ENCODE measurements at regions not wholly inside any gene's neighbourhood (a gene's known extent, or its start where the extent isn't known, plus 50 kb on each side); places are given as distances from the start of the nearest gene placed in this dataset.

- Histone ChIP-seq H3K27me3 (peaks cover 8 to 60% of the 10 kb centered on the region in 2 donors), H3K36me3 (no peaks in the 10 kb centered on the region), H3K27ac (no peak overlapping the region), H3K9me3 (no peaks in the 10 kb centered on the region), H3K4me3 (no peak overlapping the region), H3K4me1 (no peaks in the 10 kb centered on the region)
- no peak for ATAC-seq
- no peak for TF ChIP-seq CTCF (IDR thresholded peaks at IDR 0.05)
- DNase-seq, result no peak
- intact Hi-C loops (cut with DNase I), result no loop called here
These were observed 133.8 kb downstream of the CPZ start for GRCh38 chr4:8726344-8726851.

DNA sequence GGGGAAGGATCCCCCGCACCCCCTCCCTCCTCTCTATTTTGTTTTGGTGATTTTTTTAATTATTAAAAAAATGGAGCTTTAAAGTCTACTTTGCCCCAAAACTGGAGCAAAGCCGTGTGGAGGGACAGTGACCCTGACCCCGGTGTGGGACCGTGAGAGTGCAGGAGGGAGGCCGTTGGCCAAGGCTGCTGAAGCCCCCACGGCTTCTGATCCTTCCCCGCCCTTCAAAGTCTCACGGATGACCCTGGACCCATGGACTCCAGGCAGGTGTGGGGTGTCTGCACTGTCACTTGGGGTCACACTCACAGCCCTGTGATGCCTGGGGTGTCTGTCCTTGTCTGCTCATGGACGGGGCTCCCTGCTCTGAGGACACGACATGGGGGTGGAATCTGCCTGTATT is 133.3 kb downstream of the CPZ start:
- H3K36me3 ChIP-seq, result no peaks in the 10 kb centered on the region
- intact Hi-C loops (cut with DNase I), result no loop called here
- H3K4me1 ChIP-seq, result no peaks in the 10 kb centered on the region
- no peak overlapping the region for H3K27ac ChIP-seq
- no peak overlapping the region for H3K4me3 ChIP-seq
- TF ChIP-seq CTCF (IDR thresholded peaks at IDR 0.05), result no peak
- ATAC-seq, result no peak
- no peaks in the 10 kb centered on the region for H3K9me3 ChIP-seq
- DNase-seq, result no peak
- peaks cover 8 to 60% of the 10 kb centered on the region in 2 donors for H3K27me3 ChIP-seq

DNA sequence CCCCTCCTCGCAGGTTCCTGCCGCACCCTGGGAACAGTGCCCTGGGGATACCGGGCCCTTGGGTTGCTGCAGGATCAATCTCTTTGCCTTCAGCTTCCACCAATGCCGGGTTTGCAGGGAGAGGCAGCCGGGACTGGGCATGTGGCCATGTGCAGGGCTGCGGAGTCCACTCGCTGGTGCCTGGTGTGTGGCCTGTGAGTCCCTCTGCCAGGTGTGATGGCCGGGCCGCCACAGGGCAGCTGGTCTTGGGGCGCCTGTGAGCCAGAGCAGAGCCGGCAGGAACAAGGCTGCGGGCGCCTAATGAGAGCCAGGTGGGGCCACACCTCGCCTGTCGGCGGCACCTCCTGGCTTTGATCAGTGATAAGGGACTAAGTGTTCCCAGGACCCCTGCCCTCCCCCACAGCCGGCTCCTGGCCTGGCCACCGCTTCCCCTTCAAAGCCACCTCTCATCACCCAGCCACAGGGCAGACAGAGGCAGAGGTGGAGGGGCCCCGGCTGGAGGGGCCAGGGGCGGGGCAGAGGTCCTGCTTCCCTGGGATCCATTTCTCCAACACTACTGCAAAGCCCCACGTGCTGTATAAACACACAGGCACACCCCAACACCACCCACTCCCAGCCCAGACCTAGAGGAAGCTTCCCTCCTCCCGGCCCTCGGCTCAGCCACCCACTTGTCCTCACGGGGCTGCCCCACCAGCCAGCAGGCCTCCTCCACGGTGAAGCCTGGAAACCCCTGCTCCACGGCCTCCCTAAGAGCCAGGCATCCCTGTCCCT is 132.7 kb downstream of the CPZ start:
- ATAC-seq (no peak), DNase-seq (peak in 2 of 4 donors; percentile 20 to 71)
- no peaks in the 10 kb centered on the region for H3K4me1 ChIP-seq
- H3K4me3 ChIP-seq, result no peak overlapping the region
- H3K27ac ChIP-seq, result no peak overlapping the region
- no peaks in the 10 kb centered on the region for H3K9me3 ChIP-seq
- no peaks in the 10 kb centered on the region for H3K36me3 ChIP-seq
- TF ChIP-seq CTCF (IDR thresholded peaks at IDR 0.05), result no peak
- H3K27me3 ChIP-seq, result peaks cover 8 to 60% of the 10 kb centered on the region in 2 donors
- intact Hi-C loops (cut with DNase I), result no loop called here

DNA sequence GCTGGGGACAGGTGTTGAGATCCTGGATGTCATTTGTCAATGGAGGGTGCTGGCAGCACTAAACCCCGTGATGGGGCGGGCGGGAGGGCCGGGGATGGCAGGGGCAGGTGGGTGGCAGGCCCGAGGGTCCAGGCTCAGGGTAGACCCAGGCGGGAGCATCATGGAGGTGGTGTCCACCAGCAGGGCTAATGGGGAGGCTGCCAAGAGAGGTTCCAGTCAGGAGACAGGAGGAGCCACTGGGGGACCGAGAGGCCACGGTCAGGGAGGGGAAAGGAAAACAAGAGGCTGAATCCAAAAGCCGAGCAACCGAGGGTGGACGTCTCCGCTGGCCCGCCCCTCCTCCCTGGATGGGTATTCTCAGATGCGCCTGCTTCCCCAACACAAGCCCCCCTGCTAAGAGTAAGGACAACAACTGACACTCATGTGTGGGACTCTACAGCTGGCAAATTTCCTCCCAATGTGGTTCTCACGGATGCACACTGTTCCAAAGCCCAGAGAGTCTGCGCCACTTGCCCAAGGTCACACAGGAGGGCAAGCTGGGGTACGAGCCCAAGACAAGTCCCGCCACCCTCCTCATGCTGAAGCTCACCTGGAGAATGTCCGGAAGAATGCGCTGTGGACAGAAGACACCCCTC is 132.0 kb downstream of the CPZ start:
- no peak for TF ChIP-seq CTCF (IDR thresholded peaks at IDR 0.05)
- intact Hi-C loops (cut with DNase I), result no loop called here
- Histone ChIP-seq H3K27ac (no peak overlapping the region), H3K4me3 (no peak overlapping the region), H3K4me1 (no peaks in the 10 kb centered on the region), H3K36me3 (no peaks in the 10 kb centered on the region), H3K27me3 (peaks cover 8 to 60% of the 10 kb centered on the region in 2 donors), H3K9me3 (no peaks in the 10 kb centered on the region)
- DNase-seq, result peak in 2 of 4 donors; percentile 28 to 53
- ATAC-seq, result no peak

DNA sequence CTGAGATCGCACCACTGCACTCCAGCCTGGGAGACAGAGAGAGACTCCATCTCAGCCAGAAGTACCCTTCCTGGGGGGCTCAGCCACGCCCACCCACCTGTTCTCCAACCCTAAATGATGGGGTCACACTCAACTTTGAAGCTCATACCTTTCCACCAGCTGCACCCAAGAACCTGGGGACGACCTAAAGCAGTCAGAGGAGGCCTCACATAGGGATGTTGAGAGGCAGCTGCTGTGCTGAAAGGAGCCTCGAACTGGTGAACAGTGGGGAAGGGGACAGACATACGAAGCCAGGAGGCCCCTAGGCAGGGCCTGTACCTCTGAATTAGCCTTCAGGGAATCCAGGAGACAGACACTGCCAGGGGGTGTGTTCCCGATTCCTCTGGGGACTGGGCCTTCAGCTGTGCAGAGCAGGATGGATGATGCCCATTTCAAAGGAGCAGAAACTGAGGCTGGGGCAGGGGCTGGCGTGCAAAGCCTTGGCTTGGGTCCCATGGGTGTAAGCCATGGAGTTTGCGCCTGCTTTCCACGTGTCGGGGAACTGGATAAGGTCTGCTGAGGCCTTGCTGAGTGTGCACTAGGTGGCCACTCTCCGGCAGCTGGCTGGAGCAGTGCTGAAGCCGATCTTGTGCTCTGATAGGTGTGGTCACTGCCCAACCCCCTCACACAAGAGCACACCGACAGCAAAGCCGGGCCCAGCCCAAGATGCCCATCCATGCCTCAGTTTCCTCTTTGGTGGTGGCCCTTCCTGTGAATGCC is 130.8 kb downstream of the CPZ start:
- no peak for TF ChIP-seq CTCF (IDR thresholded peaks at IDR 0.05)
- intact Hi-C loops (cut with DNase I), result no loop called here
- peaks cover 8 to 56% of the 10 kb centered on the region in 2 donors for H3K27me3 ChIP-seq

More for the DNA sequence above, 130.8 kb downstream of the CPZ start:
- no peak for ATAC-seq
- Histone ChIP-seq H3K27ac (no peak overlapping the region), H3K4me1 (no peaks in the 10 kb centered on the region), H3K36me3 (no peaks in the 10 kb centered on the region), H3K4me3 (no peak overlapping the region), H3K9me3 (no peaks in the 10 kb centered on the region)
- DNase-seq, result peak in 2 of 4 donors; percentile 19 to 49

Measured in left lung (tissue), 4 donors.